ENCODE measurements at regions not wholly inside any gene's neighbourhood (a gene's known extent, or its start where the extent isn't known, plus 50 kb on each side); places are given as distances from the start of the nearest gene placed in this dataset.

GRCh38 chr11:33533386-33534052 lies 167.1 kb downstream of the C11orf91 start:
- Histone ChIP-seq H3K27ac (ENCODE audit: low read length) (peak overlapping the region; percentile 37; the same call in 1 of the 2 replicates), H3K4me3 (ENCODE audit: low read length) (no peak overlapping the region), H4K20me1 (ENCODE audit: low read length) (no peaks in the 10 kb centered on the region), H2AFZ (ENCODE audit: low read length) (no peak overlapping the region), H3K4me1 (ENCODE audit: insufficient read depth, low read length) (peaks cover 22% of the 10 kb centered on the region), H3K9me3 (ENCODE audit: low read length) (no peaks in the 10 kb centered on the region), H3K27me3 (ENCODE audit: low read length) (no peaks in the 10 kb centered on the region), H3K9me2 (replicated peaks; ENCODE audit: low read length) (no peaks in the 10 kb centered on the region), H3K9ac (ENCODE audit: low read length) (no peak overlapping the region), H3K4me2 (ENCODE audit: low read length) (peak overlapping the region; percentile 28; the same call in 1 of the 2 replicates), H3K79me2 (ENCODE audit: low read length) (no peaks in the 10 kb centered on the region), H3F3A (ENCODE audit: low read length, unreplicated experiment) (no peaks in the 10 kb centered on the region), H3K36me3 (ENCODE audit: low read depth, low read length) (no peaks in the 10 kb centered on the region)
- BruUV-seq (replicated peaks): no TSS peak
- CTCF ChIA-PET: no interaction called here
- TF ChIP-seq EZH2 (IDR thresholded peaks at IDR 0.05; ENCODE audit: low read length, unreplicated experiment) (no peak), EZH2phosphoT487 (IDR thresholded peaks at IDR 0.05; ENCODE audit: borderline replicate concordance, low read length) (no peak), CTCF (conservative IDR thresholded peaks at IDR 0.05; ENCODE audit: low read depth, low read length) (no peak)
- POLR2A ChIA-PET (ENCODE audit: unreplicated experiment): no interaction called here
- DNase-seq (peak; percentile 18), ATAC-seq (peak; percentile 43)
- intact Hi-C loops (cut with micrococcal nuclease): loop anchor here (5.0 kb wide), 2 partner anchors 81 to 171 kb away; no protein-coding TSS in a partner anchor

- no peak for DNase-seq
- peaks cover 22% of the 10 kb centered on the region for H3K4me1 ChIP-seq (ENCODE audit: insufficient read depth, low read length)
- ChIA-PET POLR2A (ENCODE audit: unreplicated experiment) (no interaction called here), CTCF (no interaction called here)
- H4K20me1 ChIP-seq (ENCODE audit: low read length): no peaks in the 10 kb centered on the region
- no peaks in the 10 kb centered on the region for H3K9me2 ChIP-seq (replicated peaks; ENCODE audit: low read length)
- H3K27ac ChIP-seq (ENCODE audit: low read length): no peak overlapping the region
- no peak overlapping the region for H3K4me3 ChIP-seq (ENCODE audit: low read length)
- no peaks in the 10 kb centered on the region for H3K79me2 ChIP-seq (ENCODE audit: low read length)
- H2AFZ ChIP-seq (ENCODE audit: low read length): no peak overlapping the region
- BruUV-seq (replicated peaks): no TSS peak
- no peak for ATAC-seq
- H3K27me3 ChIP-seq (ENCODE audit: low read length): no peaks in the 10 kb centered on the region
- no peak overlapping the region for H3K4me2 ChIP-seq (ENCODE audit: low read length)
- TF ChIP-seq CTCF (conservative IDR thresholded peaks at IDR 0.05; ENCODE audit: low read depth, low read length) (no peak), EZH2 (IDR thresholded peaks at IDR 0.05; ENCODE audit: low read length, unreplicated experiment) (no peak), EZH2phosphoT487 (IDR thresholded peaks at IDR 0.05; ENCODE audit: borderline replicate concordance, low read length) (no peak)
- H3F3A ChIP-seq (ENCODE audit: low read length, unreplicated experiment): no peaks in the 10 kb centered on the region
- no peak overlapping the region for H3K9ac ChIP-seq (ENCODE audit: low read length)
- no peaks in the 10 kb centered on the region for H3K36me3 ChIP-seq (ENCODE audit: low read depth, low read length)
- no peaks in the 10 kb centered on the region for H3K9me3 ChIP-seq (ENCODE audit: low read length)
- intact Hi-C loops (cut with micrococcal nuclease): loop anchor here (5.0 kb wide), 2 partner anchors 81 to 171 kb away; no protein-coding TSS in a partner anchor
Measured at GRCh38 chr11:33532720-33533385, 167.8 kb downstream of the C11orf91 start.

- H2AFZ ChIP-seq (ENCODE audit: low read length): no peak overlapping the region
- ChIA-PET POLR2A (ENCODE audit: unreplicated experiment) (no interaction called here), CTCF (no interaction called here)
- no peak overlapping the region for H3K4me3 ChIP-seq (ENCODE audit: low read length)
- no peaks in the 10 kb centered on the region for H3K79me2 ChIP-seq (ENCODE audit: low read length)
- no peak for ATAC-seq
- intact Hi-C loops (cut with micrococcal nuclease): loop anchor here (5.0 kb wide), 2 partner anchors 80 to 170 kb away; no protein-coding TSS in a partner anchor
- no peaks in the 10 kb centered on the region for H3K9me2 ChIP-seq (replicated peaks; ENCODE audit: low read length)
- H3K27ac ChIP-seq (ENCODE audit: low read length): no peak overlapping the region
- no TSS peak for BruUV-seq (replicated peaks)
- no peaks in the 10 kb centered on the region for H4K20me1 ChIP-seq (ENCODE audit: low read length)
- H3K9ac ChIP-seq (ENCODE audit: low read length): no peak overlapping the region
- H3F3A ChIP-seq (ENCODE audit: low read length, unreplicated experiment): no peaks in the 10 kb centered on the region
- no peak for DNase-seq
- TF ChIP-seq EZH2 (IDR thresholded peaks at IDR 0.05; ENCODE audit: low read length, unreplicated experiment) (no peak), EZH2phosphoT487 (IDR thresholded peaks at IDR 0.05; ENCODE audit: borderline replicate concordance, low read length) (no peak), CTCF (conservative IDR thresholded peaks at IDR 0.05; ENCODE audit: low read depth, low read length) (no peak)
- H3K27me3 ChIP-seq (ENCODE audit: low read length): no peaks in the 10 kb centered on the region
- H3K4me1 ChIP-seq (ENCODE audit: insufficient read depth, low read length): peaks cover 22% of the 10 kb centered on the region
- H3K4me2 ChIP-seq (ENCODE audit: low read length): no peak overlapping the region
- H3K36me3 ChIP-seq (ENCODE audit: low read depth, low read length): no peaks in the 10 kb centered on the region
- H3K9me3 ChIP-seq (ENCODE audit: low read length): no peaks in the 10 kb centered on the region
Measured at GRCh38 chr11:33532257-33532656, 168.4 kb downstream of the C11orf91 start.

All from PC-3 (cell line).